SHP77 (cell line): ENCODE measurements at regions not wholly inside any gene's neighbourhood (a gene's known extent, or its start where the extent isn't known, plus 50 kb on each side); places are given as distances from the start of the nearest gene placed in this dataset.

Source experiments
- DNase-seq, 2 experiments: peaks; one replicate each; lab custom pipeline; 2025; lab: John Stamatoyannopoulos, UW

- DNase-seq = no peak
Observed at GRCh38 chrX:22800360-22800759, 199.4 kb upstream of the DDX53 start.

GRCh38 chrX:22800806-22801205, 199.0 kb upstream of the DDX53 start:
- no peak for DNase-seq

GRCh38 chrX:22803353-22803752, 196.4 kb upstream of the DDX53 start:
- no peak for DNase-seq

GRCh38 chrX:22810876-22811275, 188.9 kb upstream of the DDX53 start:
- no peak for DNase-seq

- DNase-seq = no peak
Observed at GRCh38 chrX:22818061-22818460, 181.7 kb upstream of the DDX53 start.

- DNase-seq = no peak
Observed at GRCh38 chrX:22855693-22856092, 144.1 kb upstream of the DDX53 start.

- no peak for DNase-seq
Observed at GRCh38 chrX:22859642-22860041, 140.1 kb upstream of the DDX53 start.

GRCh38 chrX:22866801-22867200, 133.0 kb upstream of the DDX53 start:
- DNase-seq = peak in 1 of 2 experiments; percentile 0

GRCh38 chrX:22882543-22882942, 117.2 kb upstream of the DDX53 start:
- DNase-seq = no peak

GRCh38 chrX:22889819-22890218, 109.9 kb upstream of the DDX53 start:
- no peak for DNase-seq

- DNase-seq = no peak
Observed at GRCh38 chrX:22912616-22913015, 87.1 kb upstream of the DDX53 start.

GRCh38 chrX:22922961-22923360, 76.8 kb upstream of the DDX53 start:
- no peak for DNase-seq

- DNase-seq = no peak
Observed at GRCh38 chrX:22934640-22935039, 65.1 kb upstream of the DDX53 start.

GRCh38 chrX:22944945-22945344, 54.8 kb upstream of the DDX53 start:
- DNase-seq = no peak
